Pons (tissue), 1 donor: ENCODE measurements at regions not wholly inside any gene's neighbourhood (a gene's known extent, or its start where the extent isn't known, plus 50 kb on each side); places are given as distances from the start of the nearest gene placed in this dataset.

ENCODE experiments used
- DNase-seq: peaks from one replicate; pipeline ENCODE4 v3.0.0-alpha.2; 2016; ENCODE audit warnings: low spot score

DNA sequence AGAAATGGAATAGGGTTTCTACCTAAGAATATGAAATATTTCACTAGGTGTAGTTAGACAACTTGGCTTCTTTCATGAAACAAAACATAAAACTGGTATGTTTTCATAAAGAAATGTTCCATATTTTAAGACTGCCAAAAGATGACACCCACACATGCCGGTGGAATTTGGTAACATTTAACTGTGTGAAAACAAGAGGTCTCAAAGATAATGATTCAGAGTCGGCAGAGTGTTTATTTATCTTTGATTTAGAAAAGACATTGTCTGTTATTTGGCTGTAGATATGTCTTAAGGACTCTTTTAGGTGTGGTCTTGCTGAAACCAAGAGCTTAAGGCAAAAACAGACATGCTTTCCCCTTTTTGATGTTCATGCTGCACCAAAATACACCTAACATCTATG, 63.5 kb upstream of the FN1 start:
- no peak for DNase-seq

DNA sequence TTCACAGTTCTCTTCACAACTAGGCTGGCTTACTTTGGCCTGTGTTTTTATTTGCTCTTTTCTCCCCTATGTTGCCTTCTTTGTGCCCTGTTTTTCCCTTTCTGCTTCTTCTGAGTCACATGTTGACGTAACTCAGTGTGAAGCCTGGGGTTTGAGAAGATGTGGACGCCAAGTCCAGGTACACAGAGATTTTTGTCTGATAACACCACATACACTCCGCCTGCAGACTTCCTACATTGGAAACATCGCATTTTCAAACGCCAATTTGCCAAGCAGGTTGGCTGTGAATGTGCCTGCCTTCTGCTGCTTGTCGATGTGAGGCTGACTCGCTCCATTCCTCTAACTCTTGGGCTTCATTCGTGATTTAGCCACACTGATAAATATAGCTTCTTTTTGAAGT, 62.6 kb upstream of the FN1 start:
- no peak for DNase-seq

DNA sequence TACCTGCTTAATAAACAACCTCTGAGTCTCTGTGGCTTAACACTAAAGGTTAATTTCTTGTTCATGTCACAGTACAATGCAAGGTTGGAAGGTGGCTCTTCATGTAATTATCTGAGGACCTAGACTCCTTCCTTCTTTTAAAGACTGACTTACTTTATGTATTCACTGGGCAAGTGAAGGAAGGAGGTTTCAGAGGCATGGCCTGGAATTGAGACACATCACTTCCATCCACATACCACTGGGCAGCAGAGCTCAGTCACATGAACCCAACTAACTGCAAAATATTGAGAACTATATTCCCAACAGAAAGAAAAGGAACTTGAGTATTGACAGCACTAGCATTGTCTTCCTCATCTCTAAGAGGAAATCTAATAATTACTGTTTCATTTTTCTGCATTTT, 57.5 kb upstream of the FN1 start:
- no peak for DNase-seq

DNA sequence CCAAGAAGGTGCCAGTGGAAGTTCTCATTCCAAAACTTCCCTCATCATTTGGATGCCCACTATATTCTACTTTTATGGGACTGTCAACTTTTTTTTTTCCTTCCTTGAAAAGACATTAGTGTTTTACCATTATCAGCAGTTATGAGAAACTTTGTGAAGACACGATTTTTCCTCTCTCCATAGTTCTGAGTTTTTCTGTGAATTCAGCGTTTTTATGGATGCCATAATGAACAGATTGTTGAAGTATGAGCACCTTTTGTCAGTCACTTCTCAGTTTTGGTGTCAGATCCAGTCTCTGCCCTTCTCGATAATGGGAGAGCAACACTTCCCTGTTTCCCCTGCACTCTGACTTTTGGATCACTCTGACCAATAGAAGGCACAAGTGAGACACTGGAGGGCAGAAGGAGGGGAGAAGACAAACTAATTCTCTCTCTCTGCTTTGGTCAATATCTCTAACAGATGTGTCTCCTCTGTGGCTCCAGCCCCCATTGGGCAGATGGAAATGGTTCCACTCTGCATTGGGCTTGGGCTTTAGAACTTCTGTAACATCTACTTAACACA, 53.5 kb upstream of the FN1 start:
- DNase-seq, result no peak

DNA sequence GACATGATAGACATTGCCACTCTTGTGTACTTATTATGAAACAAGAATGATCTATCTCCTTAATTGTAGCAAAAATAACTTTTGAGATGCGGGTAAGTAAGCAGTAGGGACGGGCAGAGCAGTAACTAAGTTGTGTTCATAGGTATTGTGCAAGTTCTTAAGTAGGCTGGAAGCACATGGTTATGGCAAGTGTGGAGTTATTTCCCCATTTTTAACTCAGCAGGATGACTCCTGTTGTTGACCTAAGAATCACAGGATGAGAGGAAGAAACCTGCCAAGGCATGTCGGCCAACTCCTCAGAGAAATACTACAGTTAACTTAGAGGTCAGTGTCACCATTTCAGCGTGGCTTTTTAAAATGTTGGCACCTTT, 51.1 kb upstream of the FN1 start:
- DNase-seq, result no peak

DNA sequence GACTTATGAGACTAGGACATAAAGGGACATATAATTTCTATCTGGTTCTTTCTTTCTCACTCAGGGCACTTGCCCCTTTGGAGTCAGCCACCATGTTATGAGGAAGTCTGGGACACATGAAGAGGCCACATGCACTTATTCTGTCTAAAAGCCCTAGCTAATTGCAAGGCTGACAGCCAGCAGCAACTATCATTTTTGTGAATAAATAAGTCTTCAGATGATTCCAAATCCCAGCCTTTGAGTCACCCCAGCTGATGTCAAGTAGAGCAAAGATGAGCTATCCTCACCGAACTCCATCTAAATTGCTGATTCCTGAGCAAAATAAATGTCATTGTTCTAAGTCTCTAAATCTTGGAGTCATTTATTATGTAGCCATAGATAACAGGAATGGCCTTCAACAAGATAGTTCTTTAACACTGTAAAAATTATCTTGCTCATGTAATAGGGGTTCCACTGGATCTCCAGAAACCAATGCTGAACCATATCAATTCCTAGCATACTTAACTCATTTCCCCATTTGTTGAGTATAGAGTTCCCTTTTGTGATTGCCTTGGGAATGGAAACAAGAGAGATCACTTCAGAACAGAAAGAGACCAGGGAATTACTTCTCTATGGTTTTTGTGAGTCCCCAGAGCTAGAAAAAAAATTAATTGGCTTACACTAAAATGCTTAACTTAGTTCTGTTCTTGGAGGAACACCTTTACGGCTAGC, 50.6 kb upstream of the FN1 start:
- no peak for DNase-seq
